ENCODE measurements at regions not wholly inside any gene's neighbourhood (a gene's known extent, or its start where the extent isn't known, plus 50 kb on each side); places are given as distances from the start of the nearest gene placed in this dataset.

- H3K4me1 Mint-ChIP-seq (ENCODE audit: unreplicated experiment): no peaks in the 10 kb centered on the region
- H3K9me3 Mint-ChIP-seq: no peaks in the 10 kb centered on the region
- no peak overlapping the region for H3K4me3 Mint-ChIP-seq
- no peaks in the 10 kb centered on the region for H3K36me3 Mint-ChIP-seq
- no peak for DNase-seq (ENCODE audit: extremely low spot score, unreplicated experiment)
- no peaks in the 10 kb centered on the region for H3K27me3 Mint-ChIP-seq
- no peak overlapping the region for H3K27ac Mint-ChIP-seq
- TF ChIP-seq CTCF (conservative IDR thresholded peaks at IDR 0.05): no peak
Measured at GRCh38 chr7:119472408-119473038, 800.5 kb upstream of the KCND2 start.

- Mint-ChIP-seq H3K4me3 (no peak overlapping the region), H3K27ac (no peak overlapping the region), H3K4me1 (ENCODE audit: unreplicated experiment) (no peaks in the 10 kb centered on the region), H3K36me3 (no peaks in the 10 kb centered on the region), H3K27me3 (no peaks in the 10 kb centered on the region), H3K9me3 (no peaks in the 10 kb centered on the region)
- no peak for DNase-seq (ENCODE audit: extremely low spot score, unreplicated experiment)
- TF ChIP-seq CTCF (conservative IDR thresholded peaks at IDR 0.05): peak; percentile 67
Measured at GRCh38 chr7:119482209-119482608, 790.8 kb upstream of the KCND2 start.

GRCh38 chr7:119482671-119483070, 790.3 kb upstream of the KCND2 start:
- H3K9me3 Mint-ChIP-seq: no peaks in the 10 kb centered on the region
- no peak overlapping the region for H3K4me3 Mint-ChIP-seq
- H3K27ac Mint-ChIP-seq: no peak overlapping the region
- no peak for TF ChIP-seq CTCF (conservative IDR thresholded peaks at IDR 0.05)
- DNase-seq (ENCODE audit: extremely low spot score, unreplicated experiment): no peak
- H3K36me3 Mint-ChIP-seq: no peaks in the 10 kb centered on the region
- no peaks in the 10 kb centered on the region for H3K4me1 Mint-ChIP-seq (ENCODE audit: unreplicated experiment)
- no peaks in the 10 kb centered on the region for H3K27me3 Mint-ChIP-seq

- no peak overlapping the region for H3K4me3 Mint-ChIP-seq
- TF ChIP-seq CTCF (conservative IDR thresholded peaks at IDR 0.05): no peak
- H3K36me3 Mint-ChIP-seq: no peaks in the 10 kb centered on the region
- H3K27ac Mint-ChIP-seq: no peak overlapping the region
- H3K9me3 Mint-ChIP-seq: no peaks in the 10 kb centered on the region
- no peaks in the 10 kb centered on the region for H3K27me3 Mint-ChIP-seq
- DNase-seq (ENCODE audit: extremely low spot score, unreplicated experiment): no peak
- no peaks in the 10 kb centered on the region for H3K4me1 Mint-ChIP-seq (ENCODE audit: unreplicated experiment)
Measured at GRCh38 chr7:119483364-119483763, 789.6 kb upstream of the KCND2 start.

GRCh38 chr7:119514326-119514725, 758.6 kb upstream of the KCND2 start:
- Mint-ChIP-seq H3K4me1 (ENCODE audit: unreplicated experiment) (no peaks in the 10 kb centered on the region), H3K9me3 (no peaks in the 10 kb centered on the region), H3K27ac (no peak overlapping the region), H3K27me3 (no peaks in the 10 kb centered on the region), H3K36me3 (no peaks in the 10 kb centered on the region), H3K4me3 (no peak overlapping the region)
- DNase-seq (ENCODE audit: extremely low spot score, unreplicated experiment): no peak
- no peak for TF ChIP-seq CTCF (conservative IDR thresholded peaks at IDR 0.05)

GRCh38 chr7:119515214-119515613, 757.8 kb upstream of the KCND2 start:
- TF ChIP-seq CTCF (conservative IDR thresholded peaks at IDR 0.05): no peak
- no peaks in the 10 kb centered on the region for H3K9me3 Mint-ChIP-seq
- H3K4me1 Mint-ChIP-seq (ENCODE audit: unreplicated experiment): no peaks in the 10 kb centered on the region
- no peak overlapping the region for H3K27ac Mint-ChIP-seq
- H3K36me3 Mint-ChIP-seq: no peaks in the 10 kb centered on the region
- no peak overlapping the region for H3K4me3 Mint-ChIP-seq
- no peaks in the 10 kb centered on the region for H3K27me3 Mint-ChIP-seq
- no peak for DNase-seq (ENCODE audit: extremely low spot score, unreplicated experiment)
